Uterus (tissue), 2 donors: ENCODE measurements at regions not wholly inside any gene's neighbourhood (a gene's known extent, or its start where the extent isn't known, plus 50 kb on each side); places are given as distances from the start of the nearest gene placed in this dataset.

Source experiments
- POLR2A ChIP-seq, 2 donors: fragments of 450-650 bp; IDR thresholded peaks; one replicate each; pipeline ENCODE4 v1.6.1; 2016; ENCODE audit warnings: antibody characterized with exemption in 2 of 2, mild to moderate bottlenecking in 1 of 2, moderate library complexity in 1 of 2
- TF ChIP-seq, protein P1 (sequence below), 4 experiments: fragments of 200-600 bp in 2 of 4; fragments of 450-650 bp in 2 of 4; sonication (generic) in 2 of 4; IDR thresholded peaks; one replicate each; pipeline ENCODE4 v1.5.1; 2016 to 2019; ENCODE audit warnings: antibody characterized with exemption in 4 of 4, mild to moderate bottlenecking in 2 of 4, moderate library complexity in 1 of 4

DNA sequence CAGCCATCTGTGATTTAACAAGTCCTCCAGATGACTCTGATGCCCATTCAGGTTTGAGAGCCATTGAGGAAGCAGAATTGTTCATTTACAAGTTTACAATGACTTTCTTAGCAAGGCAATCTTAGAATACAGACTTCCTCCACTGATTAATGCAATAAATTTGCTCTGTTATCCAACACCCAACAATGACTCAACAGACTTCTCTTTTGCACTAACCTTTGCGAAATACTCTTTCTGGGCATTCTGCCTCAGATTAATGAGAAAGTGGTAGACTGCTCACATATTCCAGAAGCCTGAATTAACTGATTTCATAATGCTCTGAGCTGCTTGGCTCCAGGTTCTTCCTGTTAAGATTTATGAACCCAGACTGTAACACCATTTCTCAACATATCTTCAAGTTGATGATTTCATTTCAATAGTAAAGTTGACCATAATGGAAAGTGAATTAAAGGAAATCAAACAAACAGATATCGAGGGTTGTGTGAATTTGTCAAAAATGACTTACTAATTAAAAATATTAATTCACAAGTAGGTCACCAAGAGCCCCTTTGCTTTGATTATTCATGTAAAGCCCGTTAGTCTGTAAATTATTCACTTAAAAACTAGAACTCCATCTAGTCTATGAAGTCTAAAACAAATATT lies 70.5 kb upstream of the BLID start:
- TF ChIP-seq, protein P1, sequence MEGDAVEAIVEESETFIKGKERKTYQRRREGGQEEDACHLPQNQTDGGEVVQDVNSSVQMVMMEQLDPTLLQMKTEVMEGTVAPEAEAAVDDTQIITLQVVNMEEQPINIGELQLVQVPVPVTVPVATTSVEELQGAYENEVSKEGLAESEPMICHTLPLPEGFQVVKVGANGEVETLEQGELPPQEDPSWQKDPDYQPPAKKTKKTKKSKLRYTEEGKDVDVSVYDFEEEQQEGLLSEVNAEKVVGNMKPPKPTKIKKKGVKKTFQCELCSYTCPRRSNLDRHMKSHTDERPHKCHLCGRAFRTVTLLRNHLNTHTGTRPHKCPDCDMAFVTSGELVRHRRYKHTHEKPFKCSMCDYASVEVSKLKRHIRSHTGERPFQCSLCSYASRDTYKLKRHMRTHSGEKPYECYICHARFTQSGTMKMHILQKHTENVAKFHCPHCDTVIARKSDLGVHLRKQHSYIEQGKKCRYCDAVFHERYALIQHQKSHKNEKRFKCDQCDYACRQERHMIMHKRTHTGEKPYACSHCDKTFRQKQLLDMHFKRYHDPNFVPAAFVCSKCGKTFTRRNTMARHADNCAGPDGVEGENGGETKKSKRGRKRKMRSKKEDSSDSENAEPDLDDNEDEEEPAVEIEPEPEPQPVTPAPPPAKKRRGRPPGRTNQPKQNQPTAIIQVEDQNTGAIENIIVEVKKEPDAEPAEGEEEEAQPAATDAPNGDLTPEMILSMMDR (IDR thresholded peaks at IDR 0.05), result no peak
- TF ChIP-seq POLR2A (IDR thresholded peaks at IDR 0.05), result no peak
